ENCODE measurements at regions not wholly inside any gene's neighbourhood (a gene's known extent, or its start where the extent isn't known, plus 50 kb on each side); places are given as distances from the start of the nearest gene placed in this dataset.

DNA sequence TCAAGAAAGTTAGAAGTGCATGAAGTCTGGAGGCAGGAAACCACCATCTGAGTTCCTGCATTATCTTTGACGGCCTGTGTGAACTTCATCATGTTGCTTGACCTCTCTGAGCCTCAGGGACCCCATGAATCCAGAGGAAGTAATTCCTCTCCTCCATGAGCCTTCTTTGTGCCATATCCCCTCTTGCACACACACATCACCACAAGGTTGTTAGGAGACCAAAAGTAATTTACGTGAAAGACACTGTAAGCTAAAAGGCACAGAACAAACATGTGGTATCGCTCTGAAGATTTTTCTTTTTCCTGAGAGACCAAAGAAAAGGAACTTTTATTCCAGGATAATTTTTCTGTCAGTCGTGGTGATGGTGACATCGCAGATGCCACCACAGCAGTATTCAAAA lies 55.9 kb upstream of the BCL6 start:
- Histone ChIP-seq H3K4me3 (no peak overlapping the region), H3K36me3 (no peaks in the 10 kb centered on the region), H3K9me3 (peaks cover 0 to 3% (median 0%) of the 10 kb centered on the region in 4 donors), H3K27me3 (no peaks in the 10 kb centered on the region), H3K27ac (no peak overlapping the region), H3K4me1 (peaks cover 0 to 13% (median 2%) of the 10 kb centered on the region in 4 donors)
- DNase-seq (ENCODE audit: low spot score in 2 of 2), result no peak
- TF ChIP-seq, protein P1, sequence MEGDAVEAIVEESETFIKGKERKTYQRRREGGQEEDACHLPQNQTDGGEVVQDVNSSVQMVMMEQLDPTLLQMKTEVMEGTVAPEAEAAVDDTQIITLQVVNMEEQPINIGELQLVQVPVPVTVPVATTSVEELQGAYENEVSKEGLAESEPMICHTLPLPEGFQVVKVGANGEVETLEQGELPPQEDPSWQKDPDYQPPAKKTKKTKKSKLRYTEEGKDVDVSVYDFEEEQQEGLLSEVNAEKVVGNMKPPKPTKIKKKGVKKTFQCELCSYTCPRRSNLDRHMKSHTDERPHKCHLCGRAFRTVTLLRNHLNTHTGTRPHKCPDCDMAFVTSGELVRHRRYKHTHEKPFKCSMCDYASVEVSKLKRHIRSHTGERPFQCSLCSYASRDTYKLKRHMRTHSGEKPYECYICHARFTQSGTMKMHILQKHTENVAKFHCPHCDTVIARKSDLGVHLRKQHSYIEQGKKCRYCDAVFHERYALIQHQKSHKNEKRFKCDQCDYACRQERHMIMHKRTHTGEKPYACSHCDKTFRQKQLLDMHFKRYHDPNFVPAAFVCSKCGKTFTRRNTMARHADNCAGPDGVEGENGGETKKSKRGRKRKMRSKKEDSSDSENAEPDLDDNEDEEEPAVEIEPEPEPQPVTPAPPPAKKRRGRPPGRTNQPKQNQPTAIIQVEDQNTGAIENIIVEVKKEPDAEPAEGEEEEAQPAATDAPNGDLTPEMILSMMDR (IDR thresholded peaks at IDR 0.05), result no peak
- TF ChIP-seq EP300 (IDR thresholded peaks at IDR 0.05) (no peak), POLR2A (IDR thresholded peaks at IDR 0.05) (no peak)
- WGBS, 2 donors, result 77 to 80% methylated on average over 5 of the region's 5 CpGs

DNA sequence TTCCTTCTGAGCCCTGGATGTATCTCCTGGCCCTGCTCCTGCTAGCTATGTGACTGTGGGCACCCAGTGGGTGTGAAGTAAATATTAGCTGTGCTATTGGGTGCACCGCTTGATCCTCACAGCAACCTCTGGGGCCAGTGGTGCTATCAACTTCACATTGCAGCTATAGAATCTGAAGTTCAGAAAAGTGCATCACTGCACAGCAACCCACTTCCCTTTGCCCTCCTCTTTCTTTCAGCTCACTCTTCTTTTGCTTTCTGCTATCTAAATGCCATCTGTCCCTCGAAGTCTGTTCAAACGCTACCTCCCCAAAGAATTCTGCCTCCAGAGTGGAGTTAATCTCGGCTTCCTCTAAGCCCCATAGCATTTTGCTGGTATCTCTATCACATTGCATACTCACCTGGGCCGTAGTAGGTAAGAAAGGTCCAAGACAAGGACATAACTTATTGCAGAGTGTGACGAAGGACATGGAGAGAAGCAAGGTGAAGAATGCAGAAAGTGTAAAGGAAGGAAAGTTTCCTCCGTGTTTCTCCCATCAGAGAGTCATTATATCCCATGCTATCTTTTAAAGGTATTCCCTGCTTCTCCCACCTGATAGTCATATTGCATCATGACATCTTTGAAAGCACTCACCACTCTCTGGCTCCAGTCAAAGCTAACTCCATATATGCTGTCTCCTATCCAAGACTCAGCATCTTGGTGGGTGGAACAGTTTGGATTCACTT lies 57.1 kb upstream of the BCL6 start:
- peaks cover 0 to 3% (median 0%) of the 10 kb centered on the region in 4 donors for H3K9me3 ChIP-seq
- H3K36me3 ChIP-seq, result no peaks in the 10 kb centered on the region
- 92 to 95% methylated on average over 7 of the region's 7 CpGs for WGBS, 2 donors
- peaks cover 0 to 13% (median 2%) of the 10 kb centered on the region in 4 donors for H3K4me1 ChIP-seq
- no peak overlapping the region for H3K4me3 ChIP-seq
- DNase-seq (ENCODE audit: low spot score in 2 of 2), result no peak
- no peak overlapping the region for H3K27ac ChIP-seq
- no peaks in the 10 kb centered on the region for H3K27me3 ChIP-seq
- TF ChIP-seq EP300 (IDR thresholded peaks at IDR 0.05), result no peak
- TF ChIP-seq, protein P1 (IDR thresholded peaks at IDR 0.05), result no peak
- no peak for TF ChIP-seq POLR2A (IDR thresholded peaks at IDR 0.05)

DNA sequence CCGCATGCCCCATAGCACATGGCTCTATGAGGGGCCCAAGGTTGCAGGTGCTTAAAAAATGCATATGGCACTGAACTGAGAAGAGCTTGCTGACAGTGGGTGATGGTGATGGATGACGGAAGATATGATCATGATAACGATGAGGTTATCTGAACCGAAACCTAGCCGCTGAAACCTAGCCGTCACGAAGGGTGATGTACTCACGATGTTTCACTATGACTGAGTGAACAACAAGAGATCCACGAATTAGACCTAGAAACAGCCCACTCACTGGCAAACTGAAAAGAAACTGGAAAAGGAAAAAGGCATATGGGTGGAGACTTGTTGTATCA lies 57.6 kb upstream of the BCL6 start:
- peaks cover 0 to 13% (median 2%) of the 10 kb centered on the region in 4 donors for H3K4me1 ChIP-seq
- WGBS, 2 donors, result 93 to 97% methylated on average over 9 of the region's 9 CpGs
- DNase-seq (ENCODE audit: low spot score in 2 of 2), result no peak
- H3K9me3 ChIP-seq, result peaks cover 0 to 3% (median 0%) of the 10 kb centered on the region in 4 donors
- no peaks in the 10 kb centered on the region for H3K27me3 ChIP-seq
- H3K36me3 ChIP-seq, result no peaks in the 10 kb centered on the region
- H3K4me3 ChIP-seq, result no peak overlapping the region
- no peak overlapping the region for H3K27ac ChIP-seq
- TF ChIP-seq, protein P1 (IDR thresholded peaks at IDR 0.05), result no peak
- TF ChIP-seq POLR2A (IDR thresholded peaks at IDR 0.05) (no peak), EP300 (IDR thresholded peaks at IDR 0.05) (no peak)

DNA sequence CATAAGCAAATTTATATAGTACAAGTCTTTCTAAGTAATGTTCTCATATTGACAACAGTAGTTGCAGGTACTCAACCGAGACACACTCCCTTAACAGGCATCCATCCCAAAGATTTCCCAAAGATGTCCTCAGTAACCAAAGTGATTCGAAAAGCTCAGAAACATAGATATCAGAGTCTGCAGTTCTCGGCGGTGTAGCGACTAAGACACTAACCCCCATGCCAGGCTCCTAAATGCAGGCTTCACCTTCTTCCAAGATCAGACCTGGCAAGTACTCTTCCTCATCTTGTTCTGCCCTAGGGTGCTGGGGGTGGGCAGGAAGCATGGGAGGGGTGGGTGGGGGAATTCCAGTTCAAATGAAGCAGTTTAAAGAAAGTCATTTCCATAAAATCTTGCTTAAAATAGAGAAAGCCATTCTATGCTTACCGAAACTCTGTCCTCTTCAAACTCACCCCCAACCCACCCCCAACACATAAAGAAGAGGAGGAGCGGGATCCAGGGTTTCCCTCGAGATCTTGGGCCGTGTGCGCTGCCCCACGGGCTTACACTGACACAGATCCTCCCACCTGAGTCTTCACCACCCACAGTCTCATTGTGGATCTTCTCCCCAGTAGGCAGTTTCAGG lies 59.0 kb upstream of the BCL6 start:
- no peaks in the 10 kb centered on the region for H3K27me3 ChIP-seq
- no peak for DNase-seq (ENCODE audit: low spot score in 2 of 2)
- no peaks in the 10 kb centered on the region for H3K36me3 ChIP-seq
- H3K27ac ChIP-seq, result no peak overlapping the region
- no peak for TF ChIP-seq EP300 (IDR thresholded peaks at IDR 0.05)
- no peak for TF ChIP-seq POLR2A (IDR thresholded peaks at IDR 0.05)
- TF ChIP-seq, protein P1 (IDR thresholded peaks at IDR 0.05), result no peak
- WGBS, 2 donors, result 78 to 85% methylated on average over 11 of the region's 11 CpGs
- peaks cover 0 to 25% (median 8%) of the 10 kb centered on the region in 4 donors for H3K4me1 ChIP-seq
- no peak overlapping the region for H3K4me3 ChIP-seq
- H3K9me3 ChIP-seq, result peaks cover 0 to 3% (median 0%) of the 10 kb centered on the region in 4 donors

DNA sequence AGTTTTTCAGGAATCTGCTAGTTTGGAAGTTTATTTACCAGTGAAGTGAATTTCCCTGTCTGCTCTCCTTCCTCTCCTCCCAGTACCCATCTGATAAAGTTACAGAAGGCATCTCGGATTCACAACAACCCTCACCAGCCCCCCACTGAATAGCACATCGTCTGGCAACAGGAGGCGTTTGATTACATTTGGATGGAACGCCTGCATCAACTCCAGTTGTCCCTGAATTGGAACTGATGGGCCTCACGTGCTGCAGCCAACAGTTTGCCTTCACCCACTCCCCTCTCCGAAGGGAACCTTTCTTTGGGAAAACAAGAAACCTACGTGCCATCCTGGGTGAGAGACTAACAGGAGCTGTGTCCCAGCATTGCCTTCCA lies 59.5 kb upstream of the BCL6 start:
- H3K27me3 ChIP-seq, result no peaks in the 10 kb centered on the region
- H3K27ac ChIP-seq, result no peak overlapping the region
- no peaks in the 10 kb centered on the region for H3K36me3 ChIP-seq
- H3K9me3 ChIP-seq, result peaks cover 0 to 3% (median 0%) of the 10 kb centered on the region in 4 donors
- H3K4me1 ChIP-seq, result peaks cover 0 to 27% (median 8%) of the 10 kb centered on the region in 4 donors
- no peak overlapping the region for H3K4me3 ChIP-seq
- WGBS, 2 donors, result 72 to 78% methylated on average over 5 to 7 of the region's 7 CpGs
- DNase-seq (ENCODE audit: low spot score in 2 of 2), result no peak
- TF ChIP-seq, protein P1 (IDR thresholded peaks at IDR 0.05), result no peak
- TF ChIP-seq POLR2A (IDR thresholded peaks at IDR 0.05), result no peak
- TF ChIP-seq EP300 (IDR thresholded peaks at IDR 0.05), result no peak
